Keratinocyte (primary cell): ENCODE measurements at regions not wholly inside any gene's neighbourhood (a gene's known extent, or its start where the extent isn't known, plus 50 kb on each side); places are given as distances from the start of the nearest gene placed in this dataset.

Source experiments
- DNase-seq: peaks from one replicate; pipeline ENCODE4 v3.0.0-alpha.2; 2011; ENCODE audit warnings: low read depth, missing footprints, low spot score
- FAIRE-seq: peaks from 2 replicates; lab custom pipeline; 2011; peaks lifted over from hg19 to GRCh38; lab: Jason Lieb, UNC
- H2AFZ ChIP-seq: 2 replicates; pipeline ENCODE4 v1.6.0; 2012; ENCODE audit warnings: low read length, control low read depth, inconsistent platforms; ENCODE audit not compliant: control insufficient read depth
- H3K27ac ChIP-seq: 2 replicates; pipeline ENCODE4 v1.5.1; 2011; ENCODE audit warnings: low read length; ENCODE audit not compliant: control insufficient read depth, insufficient read depth
- H3K27me3 ChIP-seq: 3 replicates; pipeline ENCODE4 v1.6.0; 2011; ENCODE audit warnings: low read length; ENCODE audit not compliant: control insufficient read depth, insufficient read depth; ENCODE audit errors: extremely low read depth
- H3K36me3 ChIP-seq, 2 experiments: 2 replicates in 1 of 2; 3 replicates in 1 of 2; pipeline ENCODE4 v1.5.1; 2011; ENCODE audit warnings: low read length in 2 of 2, mild to moderate bottlenecking in 1 of 2; ENCODE audit not compliant: control insufficient read depth in 2 of 2, insufficient read depth in 2 of 2; ENCODE audit errors: extremely low read depth in 1 of 2
- H3K4me1 ChIP-seq: 3 replicates; pipeline ENCODE4 v1.5.1; 2011; ENCODE audit warnings: low read length; ENCODE audit not compliant: control insufficient read depth, insufficient read depth; ENCODE audit errors: extremely low read depth
- H3K4me2 ChIP-seq: 3 replicates; pipeline ENCODE4 v1.6.0; 2011; ENCODE audit warnings: low read depth, low read length; ENCODE audit not compliant: control insufficient read depth, insufficient read depth; ENCODE audit errors: extremely low read depth
- H3K4me3 ChIP-seq, 3 experiments: fragments of 200-600 bp in 1 of 3; sonication (generic) in 1 of 3; 2 replicates in 2 of 3; 3 replicates in 1 of 3; pipeline ENCODE4 v1.5.1; 2011 to 2016; ENCODE audit warnings: low read length in 3 of 3, mild to moderate bottlenecking in 3 of 3, control low read depth in 2 of 3, inconsistent platforms in 1 of 3, low read depth in 1 of 3, mixed read lengths in 1 of 3, mixed run types in 1 of 3, moderate library complexity in 1 of 3; ENCODE audit not compliant: control insufficient read depth in 2 of 3, insufficient read depth in 2 of 3; ENCODE audit errors: extremely low read depth in 1 of 3
- H3K79me2 ChIP-seq: 2 replicates; pipeline ENCODE4 v1.6.0; 2012; ENCODE audit warnings: low read length; ENCODE audit not compliant: control insufficient read depth, insufficient read depth
- H3K9ac ChIP-seq: 3 replicates; pipeline ENCODE4 v1.6.0; 2011; ENCODE audit warnings: low read length; ENCODE audit not compliant: control insufficient read depth, insufficient read depth; ENCODE audit errors: extremely low read depth
- H3K9me1 ChIP-seq: 3 replicates; pipeline ENCODE4 v1.6.0; 2011; ENCODE audit warnings: low read length; ENCODE audit not compliant: control insufficient read depth, insufficient read depth; ENCODE audit errors: extremely low read depth
- H3K9me3 ChIP-seq: 2 replicates; pipeline ENCODE4 v1.5.1; 2012; ENCODE audit warnings: low read depth, low read length; ENCODE audit not compliant: control insufficient read depth
- H4K20me1 ChIP-seq: 3 replicates; pipeline ENCODE4 v1.6.0; 2011; ENCODE audit warnings: low read length; ENCODE audit not compliant: control insufficient read depth, insufficient read depth; ENCODE audit errors: extremely low read depth
- CTCF ChIP-seq, 3 experiments: IDR thresholded peaks in 1 of 3; conservative IDR thresholded peaks in 1 of 3; optimal IDR thresholded peaks in 1 of 3; 2 replicates in 2 of 3; 3 replicates in 1 of 3; pipeline versions ENCODE3 to v1.5.1; 2011; ENCODE audit warnings: low read length in 3 of 3, mild to moderate bottlenecking in 3 of 3, moderate library complexity in 2 of 3, control low read depth in 1 of 3, inconsistent platforms in 1 of 3; ENCODE audit not compliant: insufficient read depth in 2 of 3; ENCODE audit errors: extremely low read depth in 1 of 3
- EZH2 ChIP-seq: IDR thresholded peaks from one replicate; pipeline ENCODE4 v1.6.1; 2012; ENCODE audit warnings: inconsistent platforms, mild to moderate bottlenecking, low read length, moderate library complexity
- dilution Hi-C: fragments of 300-500 bp; cut with MboI; formaldehyde crosslinking; loops from one replicate; pipeline ENCODE4 v1.7.0; 2020; ENCODE audit warnings: low sequenced_read_pairs; ENCODE audit not compliant: extremely low pct_ligation_motif_present

GRCh38 chr4:19982556-19982955 is 269.1 kb upstream of the SLIT2 start:
- H3K27ac ChIP-seq: no peak overlapping the region
- dilution Hi-C loops: no loop called here
- no peak overlapping the region for H3K4me3 ChIP-seq
- no peaks in the 10 kb centered on the region for H3K4me1 ChIP-seq
- H3K27me3 ChIP-seq: no peaks in the 10 kb centered on the region
- FAIRE-seq: no peak
- no peak overlapping the region for H2AFZ ChIP-seq
- no peaks in the 10 kb centered on the region for H4K20me1 ChIP-seq
- H3K9me3 ChIP-seq: no peaks in the 10 kb centered on the region
- H3K4me2 ChIP-seq: no peak overlapping the region
- no peak for DNase-seq
- H3K79me2 ChIP-seq: no peaks in the 10 kb centered on the region
- no peak for TF ChIP-seq EZH2
- no peak for TF ChIP-seq CTCF (optimal IDR thresholded peaks at IDR 0.05 in 1 of 3, IDR thresholded peaks at IDR 0.05 in 1 of 3, conservative IDR thresholded peaks at IDR 0.05 in 1 of 3; ENCODE audit: extremely low read depth in 1 of 3, insufficient read depth in 2 of 3, low read length in 3 of 3)
- H3K9me1 ChIP-seq: no peaks in the 10 kb centered on the region
- no peaks in the 10 kb centered on the region for H3K36me3 ChIP-seq
- no peak overlapping the region for H3K9ac ChIP-seq

GRCh38 chr4:19971829-19972228 is 279.9 kb upstream of the SLIT2 start:
- no peak for DNase-seq

More at GRCh38 chr4:19971829-19972228, 279.9 kb upstream of the SLIT2 start:
- Histone ChIP-seq H3K79me2 (no peaks in the 10 kb centered on the region), H3K27me3 (no peaks in the 10 kb centered on the region), H3K4me3 (no peak overlapping the region), H2AFZ (no peak overlapping the region), H4K20me1 (no peaks in the 10 kb centered on the region), H3K9me1 (no peaks in the 10 kb centered on the region), H3K36me3 (no peaks in the 10 kb centered on the region), H3K9ac (no peak overlapping the region), H3K27ac (no peak overlapping the region), H3K9me3 (no peaks in the 10 kb centered on the region), H3K4me2 (no peak overlapping the region), H3K4me1 (no peaks in the 10 kb centered on the region)
- TF ChIP-seq CTCF (optimal IDR thresholded peaks at IDR 0.05 in 1 of 3, IDR thresholded peaks at IDR 0.05 in 1 of 3, conservative IDR thresholded peaks at IDR 0.05 in 1 of 3; ENCODE audit: extremely low read depth in 1 of 3, insufficient read depth in 2 of 3, low read length in 3 of 3) (no peak), EZH2 (no peak)
- dilution Hi-C loops: no loop called here
- peak; percentile 46 for FAIRE-seq
